ENCODE measurements at regions not wholly inside any gene's neighbourhood (a gene's known extent, or its start where the extent isn't known, plus 50 kb on each side); places are given as distances from the start of the nearest gene placed in this dataset.

GRCh38 chr3:68458581-68458980, 473.8 kb downstream of the TAFA4 start:
- DNase-seq, result no peak

DNA sequence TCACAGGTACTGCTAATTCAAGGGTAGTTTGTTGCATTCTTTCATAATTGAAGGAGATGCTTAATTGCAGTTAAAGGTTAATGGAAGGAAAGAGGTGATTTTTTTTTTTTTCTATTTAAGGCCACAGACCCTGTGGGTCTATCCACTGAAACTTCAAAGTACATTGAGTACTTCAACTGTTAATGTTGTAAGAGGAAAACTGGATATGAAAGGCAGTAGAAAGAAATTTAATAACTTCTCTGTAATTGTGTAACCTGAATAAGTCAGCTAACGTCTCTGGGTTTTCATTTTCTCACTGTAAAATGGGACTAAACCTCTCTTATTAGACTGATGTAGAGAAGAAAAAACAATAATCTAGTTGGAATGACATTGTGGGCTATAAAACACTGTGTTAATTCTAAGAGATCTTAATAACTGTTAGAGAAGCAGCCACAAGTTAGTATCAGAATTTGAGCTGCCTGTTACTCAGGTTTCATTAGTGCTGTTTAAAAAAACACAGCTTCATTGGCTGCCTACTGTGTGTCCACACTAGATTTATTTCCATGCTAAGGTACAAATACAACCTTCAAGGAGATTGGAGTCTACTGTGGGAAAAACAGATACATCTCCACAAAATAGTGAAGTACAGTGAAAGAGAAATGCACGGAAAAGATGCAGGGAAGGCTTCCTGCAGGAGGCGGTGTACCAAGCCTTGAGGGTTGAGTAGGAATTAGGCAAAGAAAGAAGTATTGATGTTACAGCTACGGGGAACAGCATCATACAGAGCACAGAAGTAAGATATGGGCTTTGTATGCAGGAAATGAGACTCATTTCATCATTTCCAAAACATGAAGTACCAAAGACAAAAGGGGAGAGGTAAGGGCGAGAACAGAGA, 483.6 kb downstream of the TAFA4 start:
- DNase-seq, result no peak

DNA sequence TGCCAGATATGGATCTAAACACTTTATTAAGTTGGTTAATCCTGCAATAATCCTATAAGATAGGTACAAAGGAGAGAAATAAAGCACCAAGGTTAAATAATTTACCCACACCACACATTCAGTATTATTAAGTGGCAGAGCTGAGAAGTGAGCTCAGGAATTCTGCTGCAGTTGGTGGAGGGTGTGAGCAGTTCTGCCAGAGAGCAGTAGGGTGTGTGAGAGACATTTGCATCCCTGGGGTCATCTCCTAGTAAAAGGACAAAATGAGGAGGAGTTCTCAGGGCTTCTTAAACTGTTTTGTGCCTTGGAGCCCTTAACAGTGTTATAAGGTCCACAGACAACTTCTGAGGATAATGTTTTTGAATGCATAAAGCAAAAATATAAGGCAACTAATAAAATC, 484.5 kb downstream of the TAFA4 start:
- no peak for DNase-seq

- no peak for DNase-seq
Measured at GRCh38 chr3:68441054-68441453, 491.3 kb downstream of the TAFA4 start.

DNA sequence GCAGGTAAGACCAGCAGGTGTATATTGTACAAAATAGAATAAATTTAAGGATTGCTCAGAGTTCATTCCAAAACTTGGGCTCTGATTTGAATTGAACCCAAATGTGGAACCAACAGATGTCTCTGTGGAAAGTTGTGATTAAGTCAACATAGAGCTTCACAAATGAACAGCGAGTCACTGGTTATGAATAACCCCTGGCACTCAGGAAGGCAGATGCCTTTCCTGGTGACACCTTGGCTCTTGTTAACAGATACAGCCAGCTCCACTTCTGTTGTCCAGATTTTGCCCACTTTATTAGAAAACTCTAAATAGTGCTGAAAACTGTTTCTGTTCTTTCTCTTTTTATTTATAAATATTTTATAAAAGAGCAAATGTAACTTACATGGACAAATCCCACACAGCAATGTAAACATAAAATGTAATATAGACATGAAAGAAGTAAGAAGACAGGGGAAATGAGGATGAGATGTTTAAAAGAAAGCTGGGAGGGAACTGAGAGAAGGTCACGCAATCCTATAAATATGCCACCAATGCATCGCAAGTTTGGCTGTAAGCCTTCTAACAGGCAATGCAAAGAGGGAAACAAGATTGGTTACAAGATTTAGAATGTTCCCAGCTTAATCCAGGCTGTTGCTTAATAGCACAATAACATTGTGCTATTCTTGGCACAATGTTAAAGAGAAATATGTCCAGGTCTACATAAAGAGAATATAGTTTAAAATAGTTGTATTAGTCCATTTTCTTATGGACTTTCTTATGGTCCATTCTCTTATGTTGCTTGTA, 495.5 kb downstream of the TAFA4 start:
- DNase-seq, result no peak

- no peak for DNase-seq
Measured at GRCh38 chr3:68428495-68428894, 503.9 kb downstream of the TAFA4 start.

GRCh38 chr3:68424796-68425460, 507.4 kb downstream of the TAFA4 start:
- DNase-seq, result no peak

- no peak for DNase-seq
Measured at GRCh38 chr3:68408626-68409025, 523.7 kb downstream of the TAFA4 start.

GRCh38 chr3:68403741-68404140, 528.6 kb downstream of the TAFA4 start:
- no peak for DNase-seq

DNA sequence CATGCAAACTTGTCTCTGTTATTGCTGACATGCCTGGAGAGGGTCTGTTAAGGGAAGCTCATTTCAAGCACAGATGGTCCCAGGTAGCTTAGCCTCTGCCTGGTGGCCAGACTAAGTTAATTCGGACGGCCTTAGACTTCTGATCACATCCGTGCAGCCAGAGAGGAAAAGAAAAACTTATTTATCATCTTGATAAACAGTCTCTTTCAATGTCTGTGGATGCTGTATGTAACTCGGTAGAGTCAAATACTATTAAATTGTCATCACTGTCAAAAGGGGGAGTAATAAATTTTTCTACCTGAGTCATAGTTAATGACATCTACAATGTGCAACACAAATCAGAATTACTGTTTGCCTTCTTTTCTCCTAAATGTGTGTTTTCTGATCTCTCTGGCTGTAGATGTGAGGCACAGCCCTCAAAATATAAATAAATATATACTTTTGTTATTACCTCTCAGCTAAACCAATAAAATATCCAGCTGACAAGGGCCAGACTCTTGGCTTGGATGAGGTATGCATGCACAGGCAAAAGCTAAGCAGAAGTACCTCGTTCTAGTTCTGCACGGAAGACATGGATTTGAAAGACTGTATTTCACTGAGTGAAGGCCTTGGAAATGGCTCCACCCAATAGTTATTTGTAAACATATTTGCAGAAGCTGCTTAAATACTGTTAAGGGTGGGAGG, 530.0 kb downstream of the TAFA4 start:
- no peak for DNase-seq

DNA sequence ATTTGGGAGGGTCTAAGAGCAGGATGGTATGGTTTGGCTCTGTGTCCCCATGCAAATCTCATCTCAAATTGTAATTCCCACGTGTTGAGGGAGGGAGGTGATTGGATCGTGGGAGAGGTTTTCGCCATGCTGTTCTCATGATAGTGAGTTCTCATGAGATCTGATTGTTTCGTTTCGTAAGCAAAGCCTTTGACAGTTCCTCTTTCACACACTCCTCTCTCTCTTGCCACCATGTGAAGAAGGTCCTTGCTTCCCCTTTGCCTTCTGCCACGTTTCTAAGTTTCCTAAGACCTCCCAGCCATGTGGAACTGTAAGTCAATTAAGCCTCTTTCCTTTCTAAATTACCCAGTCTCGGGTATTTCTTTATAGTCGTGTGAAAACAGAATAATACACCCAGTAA, 553.7 kb downstream of the TAFA4 start:
- no peak for DNase-seq

DNA sequence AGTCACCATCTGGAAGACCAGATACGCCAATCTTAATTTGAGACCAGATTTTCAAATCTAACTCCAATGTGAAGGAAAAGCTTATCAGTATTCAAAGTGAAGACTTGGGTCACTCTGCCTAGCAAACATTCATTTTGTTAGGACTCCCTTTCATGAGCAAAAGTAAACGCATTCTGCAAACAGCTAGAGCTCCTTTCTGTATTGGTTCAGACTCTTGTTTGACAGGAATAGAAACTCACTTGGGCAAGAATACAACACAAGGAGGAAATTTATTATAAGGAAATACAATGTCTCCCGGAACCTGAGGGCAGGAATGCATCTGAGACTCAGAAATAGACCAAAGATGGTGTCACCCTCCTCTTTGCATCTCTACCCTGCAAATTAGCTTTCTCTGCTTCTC, 558.6 kb downstream of the TAFA4 start:
- no peak for DNase-seq

DNA sequence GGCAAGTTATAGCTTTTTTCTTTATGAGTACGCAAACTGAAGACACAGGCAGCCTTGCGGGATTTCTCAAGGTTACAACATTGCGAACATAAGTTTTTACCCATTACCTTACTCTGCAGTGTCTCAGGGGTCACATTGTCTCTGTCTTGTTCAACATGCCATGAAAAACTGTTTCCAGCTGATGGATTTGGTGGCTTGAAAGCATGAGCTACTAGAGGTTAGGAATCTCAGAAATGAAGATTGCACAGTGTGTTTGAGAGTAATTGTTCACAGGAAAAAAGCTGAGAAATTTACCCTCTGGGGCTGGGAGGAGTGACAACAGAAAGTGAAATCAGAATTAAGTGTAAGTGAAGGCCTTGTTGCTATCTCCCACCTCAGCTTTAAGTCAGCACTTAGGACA, 568.6 kb downstream of the TAFA4 start:
- DNase-seq, result no peak

- no peak for DNase-seq
Measured at GRCh38 chr3:68360492-68360891, 571.9 kb downstream of the TAFA4 start.

DNA sequence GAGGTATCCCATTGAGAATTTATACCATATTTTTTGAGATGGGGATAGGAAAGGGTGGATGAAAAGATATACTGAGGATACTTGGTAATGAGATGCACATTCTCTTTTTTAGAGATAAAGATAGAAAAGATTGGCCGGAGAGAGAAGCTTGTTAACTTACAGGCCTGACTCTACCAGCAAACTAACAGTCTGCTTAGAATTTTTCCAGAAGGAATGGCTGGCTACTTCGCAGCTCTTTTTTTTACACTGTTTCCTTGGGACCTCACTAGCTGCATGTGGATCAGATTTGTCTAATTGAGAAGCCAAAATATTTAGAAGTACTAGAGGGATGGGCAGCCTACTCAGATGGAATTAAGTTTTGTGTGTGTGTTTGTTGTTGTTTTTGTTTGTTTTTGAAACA, 586.6 kb downstream of the TAFA4 start:
- DNase-seq, result no peak

DNA sequence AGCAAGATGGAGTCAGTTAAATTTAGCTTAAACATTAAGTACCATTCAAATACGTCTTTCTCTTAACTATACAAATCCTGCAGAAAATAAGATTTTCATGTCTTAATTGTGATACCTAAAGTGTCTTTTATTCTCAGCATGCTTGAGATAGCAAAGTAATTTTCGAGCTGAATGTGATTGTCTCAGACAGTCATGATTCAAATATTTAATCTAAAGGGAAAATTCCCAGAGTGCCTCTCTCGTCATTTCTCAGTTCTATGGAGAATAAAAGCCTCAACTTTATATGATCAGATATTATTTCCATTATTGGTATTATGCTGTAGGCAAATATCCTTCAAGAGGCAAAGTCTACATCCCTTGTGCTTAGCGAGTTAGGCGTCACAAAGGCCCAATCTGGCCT, 589.9 kb downstream of the TAFA4 start:
- no peak for DNase-seq

- no peak for DNase-seq
Measured at GRCh38 chr3:68336042-68336441, 596.3 kb downstream of the TAFA4 start.

GRCh38 chr3:68334367-68334986, 597.9 kb downstream of the TAFA4 start:
- no peak for DNase-seq

- DNase-seq, result no peak
Measured at GRCh38 chr3:68328049-68328448, 604.3 kb downstream of the TAFA4 start.

GRCh38 chr3:68315964-68316363, 616.4 kb downstream of the TAFA4 start:
- DNase-seq, result no peak

DNA sequence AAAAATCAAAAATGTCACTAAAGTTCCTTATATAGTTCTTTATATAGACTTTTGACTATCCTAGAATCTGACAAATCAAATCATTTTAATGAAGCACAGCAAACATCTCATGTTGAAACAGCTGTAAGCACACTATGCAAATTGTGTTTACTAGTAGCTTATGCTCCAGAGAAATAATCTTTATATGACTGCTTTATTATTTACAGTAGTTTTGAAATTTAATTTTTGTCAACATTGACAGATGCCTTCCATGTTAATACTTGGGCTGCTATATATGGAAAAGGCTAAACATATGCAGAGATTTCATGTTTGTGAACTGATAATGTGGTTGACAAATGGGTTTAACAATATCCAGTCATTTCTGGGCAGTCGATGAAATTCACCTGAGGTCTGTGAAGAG, 616.8 kb downstream of the TAFA4 start:
- DNase-seq, result no peak

DNA sequence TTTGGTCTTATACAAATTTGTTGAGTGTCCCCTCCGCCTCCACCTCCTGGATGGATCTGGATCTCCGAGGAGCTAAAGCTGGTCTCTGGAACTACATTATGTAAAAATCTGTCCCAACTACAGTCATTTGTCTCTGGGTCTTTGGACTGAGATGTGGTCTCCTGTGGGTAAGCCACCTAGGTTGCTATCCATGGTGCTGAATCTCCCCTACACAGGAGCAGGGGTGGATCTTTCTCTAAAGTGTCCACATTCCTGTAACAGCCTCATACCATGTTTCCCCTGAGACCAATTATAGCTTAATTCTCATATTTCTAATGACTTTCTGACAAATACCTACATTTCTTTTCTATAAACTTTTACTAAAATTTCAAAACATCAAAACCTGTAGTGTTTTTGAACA, 625.8 kb downstream of the TAFA4 start:
- no peak for DNase-seq

DNA sequence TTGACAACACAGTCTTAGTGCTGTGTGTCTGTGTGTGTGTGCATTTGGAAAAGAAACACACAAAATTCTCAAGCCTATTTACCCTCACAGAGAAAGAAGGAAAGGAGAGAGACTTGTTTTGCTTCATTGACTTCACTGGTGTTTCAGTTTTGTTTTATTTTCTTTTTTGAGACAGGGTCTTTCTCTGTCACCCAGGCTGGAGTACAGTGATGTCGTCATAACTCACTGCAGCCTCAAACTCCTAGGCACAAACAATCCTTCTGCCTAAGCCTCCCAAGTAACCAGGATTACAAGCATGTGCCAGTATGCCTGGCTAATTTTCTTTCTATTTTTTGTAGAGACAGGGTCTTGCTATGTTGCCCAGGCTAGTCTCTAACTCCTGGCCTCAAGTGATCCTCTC, 636.9 kb downstream of the TAFA4 start:
- no peak for DNase-seq
